ENCODE measurements at regions not wholly inside any gene's neighbourhood (a gene's known extent, or its start where the extent isn't known, plus 50 kb on each side); places are given as distances from the start of the nearest gene placed in this dataset.

GRCh38 chr21:31480228-31480627 lies 136.2 kb upstream of the TIAM1 start:
- no peak for TF ChIP-seq Cebpa-rat (IDR thresholded peaks at IDR 0.05)
- H3K36me3 ChIP-seq: peaks cover 0 to 42% (median 25%) of the 10 kb centered on the region in 11 experiments; a peak in 18 of 22 replicates
- no peaks in the 10 kb centered on the region for H4K20me1 ChIP-seq
- H3K9me3 ChIP-seq (replicated peaks in 1 of 11): peaks cover 48 to 59% (median 54%) of the 10 kb centered on the region in 11 experiments
- no peak overlapping the region for H3K9ac ChIP-seq
- H3K4me1 ChIP-seq: peaks cover 0 to 3% (median 0%) of the 10 kb centered on the region in 10 experiments; a peak in 1 of 20 replicates
- H3K4me2 ChIP-seq: no peak overlapping the region
- no peak overlapping the region for H3K4me3 ChIP-seq
- no peak overlapping the region for H3K27ac ChIP-seq
- H3K27me3 ChIP-seq: no peaks in the 10 kb centered on the region

DNA sequence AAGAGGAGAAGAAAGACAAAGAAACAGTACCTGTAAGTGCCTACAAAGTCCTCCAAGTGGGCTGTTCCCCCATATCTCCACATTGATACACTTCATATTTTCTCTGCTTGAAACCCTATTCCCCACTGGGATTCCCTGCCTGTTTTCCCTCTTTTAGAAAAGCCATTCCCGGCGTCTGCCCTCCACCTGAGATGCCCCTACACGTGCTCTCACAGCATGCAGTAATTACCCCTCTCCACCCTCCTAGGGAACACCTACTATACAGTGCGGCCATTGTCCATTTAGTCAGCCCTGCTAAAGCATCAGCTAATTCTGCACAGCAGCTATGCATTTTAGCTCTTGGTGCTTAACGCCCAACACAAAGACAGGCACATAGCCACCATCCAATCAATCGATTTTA lies 135.7 kb upstream of the TIAM1 start:
- Histone ChIP-seq H3K4me2 (no peak overlapping the region), H3K27me3 (no peaks in the 10 kb centered on the region), H3K27ac (no peak overlapping the region), H4K20me1 (no peaks in the 10 kb centered on the region), H3K4me3 (no peak overlapping the region), H3K9ac (no peak overlapping the region), H3K9me3 (replicated peaks in 1 of 11) (peaks cover 43 to 55% (median 49%) of the 10 kb centered on the region in 11 experiments), H3K36me3 (peaks cover 0 to 44% (median 26%) of the 10 kb centered on the region in 11 experiments; a peak in 18 of 22 replicates), H3K4me1 (peaks cover 0 to 3% (median 0%) of the 10 kb centered on the region in 10 experiments; a peak in 1 of 20 replicates)
- TF ChIP-seq Cebpa-rat (IDR thresholded peaks at IDR 0.05): no peak

DNA sequence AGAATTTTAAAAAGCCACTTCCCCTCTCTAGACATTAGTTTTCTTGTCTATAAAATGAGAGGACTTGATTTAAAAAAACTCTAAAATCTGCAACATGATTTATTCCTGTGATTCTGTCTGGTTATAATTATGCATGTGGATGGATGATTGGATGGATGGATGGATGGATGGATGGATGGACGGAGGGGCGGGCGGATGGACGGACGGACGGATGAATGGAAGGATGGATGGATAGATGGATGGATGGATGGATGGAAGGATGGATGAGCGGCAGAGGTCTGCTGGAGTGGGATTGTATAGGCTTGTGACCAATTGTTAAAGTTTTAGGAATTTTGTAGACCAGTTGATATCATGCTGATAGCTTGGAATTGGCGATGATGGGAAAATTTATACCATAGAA lies 135.2 kb upstream of the TIAM1 start:
- H3K27ac ChIP-seq: no peak overlapping the region
- peaks cover 38 to 52% (median 48%) of the 10 kb centered on the region in 11 experiments for H3K9me3 ChIP-seq (replicated peaks in 1 of 11)
- no peaks in the 10 kb centered on the region for H3K27me3 ChIP-seq
- no peaks in the 10 kb centered on the region for H4K20me1 ChIP-seq
- no peak for TF ChIP-seq Cebpa-rat (IDR thresholded peaks at IDR 0.05)
- peaks cover 0 to 40% (median 26%) of the 10 kb centered on the region in 11 experiments; a peak in 16 of 22 replicates for H3K36me3 ChIP-seq
- H3K9ac ChIP-seq: no peak overlapping the region
- H3K4me2 ChIP-seq: no peak overlapping the region
- H3K4me1 ChIP-seq: peaks cover 0 to 3% (median 0%) of the 10 kb centered on the region in 10 experiments; a peak in 1 of 20 replicates
- no peak overlapping the region for H3K4me3 ChIP-seq

DNA sequence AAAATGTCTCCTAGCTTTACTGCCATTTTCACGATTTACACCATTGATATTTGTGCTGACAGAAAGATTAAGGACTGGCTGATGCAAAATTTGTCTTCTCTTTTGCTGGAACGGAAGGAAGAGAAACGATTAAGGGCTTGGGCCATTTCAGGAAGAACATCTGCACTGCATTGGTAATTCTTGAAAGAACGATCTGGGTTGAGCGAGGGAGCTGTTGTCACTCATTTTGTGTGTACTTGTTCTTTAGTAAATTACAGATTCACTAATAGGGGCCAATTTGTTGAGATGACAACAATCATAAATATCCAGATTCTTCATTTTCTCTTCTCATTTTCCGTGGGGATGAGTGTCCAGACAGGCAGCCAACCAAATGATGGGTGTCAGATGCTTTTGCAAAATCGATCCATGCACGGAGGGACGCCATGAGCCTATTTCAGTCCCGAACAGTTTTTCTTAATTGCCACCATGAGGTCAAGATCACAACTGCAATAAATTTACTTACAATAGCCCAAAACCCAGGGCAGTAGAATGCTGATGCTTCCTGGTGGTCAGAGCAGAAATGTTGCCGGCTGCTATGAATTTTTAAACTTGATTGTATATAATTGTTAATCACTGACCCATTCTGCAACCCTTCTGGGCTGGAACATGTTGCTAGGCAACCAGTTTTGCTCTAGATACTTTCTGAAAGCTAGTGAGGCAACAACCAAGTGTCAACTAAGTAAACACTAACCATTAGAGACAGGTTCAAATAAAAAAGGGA lies 132.4 kb upstream of the TIAM1 start:
- Histone ChIP-seq H3K36me3 (peaks cover 0 to 23% (median 8%) of the 10 kb centered on the region in 11 experiments; a peak in 13 of 22 replicates), H3K27me3 (no peaks in the 10 kb centered on the region), H3K4me1 (peaks cover 0 to 3% (median 0%) of the 10 kb centered on the region in 10 experiments; a peak in 1 of 20 replicates), H3K4me3 (no peak overlapping the region), H3K27ac (no peak overlapping the region), H4K20me1 (no peaks in the 10 kb centered on the region), H3K9ac (no peak overlapping the region), H3K9me3 (replicated peaks in 1 of 11) (peaks cover 12 to 38% (median 22%) of the 10 kb centered on the region in 11 experiments), H3K4me2 (no peak overlapping the region)
- TF ChIP-seq Cebpa-rat (IDR thresholded peaks at IDR 0.05): no peak

DNA sequence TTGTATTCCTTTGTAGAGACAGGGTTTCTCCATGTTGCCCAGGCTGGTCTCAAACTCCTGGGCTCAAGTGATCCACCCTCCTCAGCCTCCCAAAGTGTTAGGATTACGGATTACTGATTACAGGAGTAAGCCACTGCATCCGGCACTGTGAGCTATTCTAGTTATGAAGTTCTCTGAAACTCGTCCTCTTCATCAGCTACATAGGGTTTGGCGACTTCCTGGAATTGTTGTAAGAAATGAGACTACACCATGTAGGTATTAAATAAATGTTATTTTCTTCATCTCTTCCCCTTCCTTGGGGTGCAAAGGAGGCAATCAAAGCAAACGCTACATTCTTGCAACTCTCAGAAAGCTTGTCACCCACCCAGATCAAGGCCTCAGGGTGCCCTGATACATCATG lies 131.2 kb upstream of the TIAM1 start:
- Histone ChIP-seq H3K4me3 (no peak overlapping the region), H3K4me2 (no peak overlapping the region), H4K20me1 (no peaks in the 10 kb centered on the region; a peak in 2 of 22 replicates)

GRCh38 chr21:31473685-31474345 lies 129.8 kb upstream of the TIAM1 start:
- Histone ChIP-seq H3K4me3 (no peak overlapping the region), H3K9me3 (replicated peaks in 1 of 11) (peaks cover 0 to 22% (median 11%) of the 10 kb centered on the region in 11 experiments; a peak in 10 of 22 replicates), H3K4me2 (no peak overlapping the region), H4K20me1 (no peaks in the 10 kb centered on the region; a peak in 2 of 22 replicates), H3K4me1 (peaks cover 0 to 3% (median 0%) of the 10 kb centered on the region in 10 experiments; a peak in 1 of 20 replicates), H3K9ac (no peak overlapping the region), H3K27ac (no peak overlapping the region), H3K27me3 (no peaks in the 10 kb centered on the region), H3K36me3 (peaks cover 0 to 17% (median 0%) of the 10 kb centered on the region in 11 experiments; a peak in 5 of 22 replicates)
- no peak for TF ChIP-seq Cebpa-rat (IDR thresholded peaks at IDR 0.05)

More for the DNA sequence above, 131.2 kb upstream of the TIAM1 start:
- Histone ChIP-seq H3K27me3 (no peaks in the 10 kb centered on the region), H3K27ac (no peak overlapping the region), H3K9me3 (replicated peaks in 1 of 11) (peaks cover under 1 to 26% (median 11%) of the 10 kb centered on the region in 11 experiments; a peak in 16 of 22 replicates), H3K9ac (no peak overlapping the region), H3K4me1 (peaks cover 0 to 3% (median 0%) of the 10 kb centered on the region in 10 experiments; a peak in 1 of 20 replicates), H3K36me3 (peaks cover 0 to 17% (median 0%) of the 10 kb centered on the region in 11 experiments; a peak in 6 of 22 replicates)
- no peak for TF ChIP-seq Cebpa-rat (IDR thresholded peaks at IDR 0.05)

GRCh38 chr21:31471865-31472264 lies 127.8 kb upstream of the TIAM1 start:
- Histone ChIP-seq H3K4me1 (no peaks in the 10 kb centered on the region), H3K4me2 (no peak overlapping the region), H3K9ac (no peak overlapping the region), H3K36me3 (peaks cover 0 to 20% (median 0%) of the 10 kb centered on the region in 11 experiments; a peak in 5 of 22 replicates), H4K20me1 (no peaks in the 10 kb centered on the region; a peak in 2 of 22 replicates), H3K27me3 (no peaks in the 10 kb centered on the region), H3K9me3 (replicated peaks in 1 of 11) (peaks cover 0 to 22% (median 11%) of the 10 kb centered on the region in 11 experiments; a peak in 10 of 22 replicates), H3K27ac (no peak overlapping the region), H3K4me3 (no peak overlapping the region)
- no peak for TF ChIP-seq Cebpa-rat (IDR thresholded peaks at IDR 0.05)

DNA sequence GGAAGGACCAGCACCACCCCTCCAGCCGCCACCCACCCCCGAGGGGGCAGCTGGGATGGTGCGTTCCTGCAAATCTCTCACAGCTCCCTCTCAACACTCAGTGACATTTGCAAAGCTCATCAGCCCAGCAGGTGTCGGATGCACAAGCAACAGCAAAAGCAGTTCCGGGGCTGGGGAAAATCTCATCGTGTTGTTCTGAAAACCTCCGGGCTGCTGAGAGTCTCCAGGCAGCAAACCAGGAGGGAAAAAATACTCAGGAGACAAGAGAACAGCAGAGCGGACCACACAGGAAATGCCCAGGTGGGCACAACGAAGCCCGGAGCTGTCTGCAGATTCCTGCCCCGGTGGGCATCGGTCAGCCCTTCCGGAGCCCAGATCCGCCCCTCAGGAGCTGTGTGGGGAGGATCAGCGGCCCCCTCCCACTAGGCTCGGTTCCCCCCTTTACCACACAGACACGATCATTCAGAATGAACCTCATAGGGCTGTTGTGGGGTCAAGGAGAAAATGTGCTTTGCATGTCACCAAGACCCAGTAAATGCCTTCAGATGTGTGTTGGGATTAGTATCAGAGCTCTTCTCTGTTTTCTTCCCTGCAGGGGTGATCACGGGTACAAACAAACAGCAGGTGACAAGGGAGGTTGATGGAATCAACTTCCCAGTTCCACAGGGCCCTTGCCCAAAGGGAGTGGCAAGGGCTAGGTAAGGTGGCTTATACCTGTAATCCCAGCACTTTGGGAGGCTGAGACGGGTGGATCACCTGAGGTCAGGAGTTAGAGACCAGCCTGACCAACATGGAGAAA lies 127.0 kb upstream of the TIAM1 start:
- Histone ChIP-seq H3K4me1 (no peaks in the 10 kb centered on the region), H3K9me3 (replicated peaks in 1 of 11) (peaks cover 0 to 22% (median 11%) of the 10 kb centered on the region in 11 experiments; a peak in 10 of 22 replicates), H3K27me3 (no peaks in the 10 kb centered on the region), H3K4me2 (no peak overlapping the region), H4K20me1 (no peaks in the 10 kb centered on the region; a peak in 2 of 22 replicates), H3K4me3 (no peak overlapping the region), H3K27ac (no peak overlapping the region), H3K36me3 (peaks cover 0 to 20% (median 0%) of the 10 kb centered on the region in 11 experiments; a peak in 5 of 22 replicates), H3K9ac (no peak overlapping the region)
- no peak for TF ChIP-seq Cebpa-rat (IDR thresholded peaks at IDR 0.05)

All from BLaER1 treated with 17β-estradiol and CSF1 and Interleukin-3, amounts not matched to agents 10 nM and 100 nM (cell line).